BJ (cell line): ENCODE measurements at regions not wholly inside any gene's neighbourhood (a gene's known extent, or its start where the extent isn't known, plus 50 kb on each side); places are given as distances from the start of the nearest gene placed in this dataset.
A peak's percentile ranks its signal among the peaks of the same experiment; 100 is the strongest.

ENCODE experiments used
- CTCF ChIA-PET: fragments of 350-600 bp; formaldehyde crosslinking; extraction: SDS; loops from one replicate; lab custom pipeline; 2021; ENCODE audit warnings: antibody characterized with exemption, inconsistent platforms; lab: Yijun Ruan, JAX
- POLR2A ChIA-PET: fragments of 300-600 bp; sonication (Branson Sonifier 250); formaldehyde crosslinking; extraction: SDS; loops from one replicate; lab custom pipeline; 2021; ENCODE audit warnings: antibody characterized with exemption; lab: Charles Lee
- DNase-seq: peaks from one replicate; pipeline ENCODE4 v3.0.0-alpha.2; 2011; ENCODE audit warnings: low read depth
- H3K27me3 ChIP-seq: 2 replicates; pipeline ENCODE4 v1.6.0; 2011; ENCODE audit warnings: low read length; ENCODE audit not compliant: control insufficient read depth, insufficient read depth
- H3K36me3 ChIP-seq: 2 replicates; pipeline ENCODE4 v1.5.1; 2011; ENCODE audit warnings: low read length; ENCODE audit not compliant: control insufficient read depth, insufficient read depth
- H3K4me3 ChIP-seq: 2 replicates; pipeline ENCODE4 v1.5.1; 2011; ENCODE audit warnings: low read depth, mild to moderate bottlenecking, control low read depth, low read length
- TF ChIP-seq, protein P1 (sequence below): IDR thresholded peaks from 2 replicates; pipeline ENCODE4 v1.5.1; 2011; ENCODE audit warnings: low read depth, mild to moderate bottlenecking, control low read depth, inconsistent platforms, low read length, moderate library complexity; ENCODE audit not compliant: insufficient read depth

DNA sequence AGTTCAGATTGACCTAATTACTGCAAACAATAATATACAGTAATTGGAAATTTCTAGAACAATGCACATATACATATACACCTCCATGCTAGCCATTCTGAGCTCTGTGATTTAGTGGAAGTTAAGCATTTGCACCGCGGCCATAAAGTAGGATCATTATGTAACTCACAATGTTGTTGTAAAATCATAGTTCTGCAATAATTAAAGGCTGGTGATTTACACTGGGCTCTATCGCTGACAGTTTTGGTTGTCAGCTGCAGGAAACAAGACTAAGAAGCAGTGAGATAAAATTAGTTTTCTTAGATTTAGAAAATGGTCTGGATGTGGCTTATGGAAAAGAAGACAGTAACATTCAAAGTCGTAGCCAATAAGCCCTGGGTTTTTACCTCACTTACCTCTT, 776.3 kb downstream of the TMEM121 start:
- DNase-seq = no peak
- CTCF ChIA-PET = no interaction called here
- TF ChIP-seq, protein P1, sequence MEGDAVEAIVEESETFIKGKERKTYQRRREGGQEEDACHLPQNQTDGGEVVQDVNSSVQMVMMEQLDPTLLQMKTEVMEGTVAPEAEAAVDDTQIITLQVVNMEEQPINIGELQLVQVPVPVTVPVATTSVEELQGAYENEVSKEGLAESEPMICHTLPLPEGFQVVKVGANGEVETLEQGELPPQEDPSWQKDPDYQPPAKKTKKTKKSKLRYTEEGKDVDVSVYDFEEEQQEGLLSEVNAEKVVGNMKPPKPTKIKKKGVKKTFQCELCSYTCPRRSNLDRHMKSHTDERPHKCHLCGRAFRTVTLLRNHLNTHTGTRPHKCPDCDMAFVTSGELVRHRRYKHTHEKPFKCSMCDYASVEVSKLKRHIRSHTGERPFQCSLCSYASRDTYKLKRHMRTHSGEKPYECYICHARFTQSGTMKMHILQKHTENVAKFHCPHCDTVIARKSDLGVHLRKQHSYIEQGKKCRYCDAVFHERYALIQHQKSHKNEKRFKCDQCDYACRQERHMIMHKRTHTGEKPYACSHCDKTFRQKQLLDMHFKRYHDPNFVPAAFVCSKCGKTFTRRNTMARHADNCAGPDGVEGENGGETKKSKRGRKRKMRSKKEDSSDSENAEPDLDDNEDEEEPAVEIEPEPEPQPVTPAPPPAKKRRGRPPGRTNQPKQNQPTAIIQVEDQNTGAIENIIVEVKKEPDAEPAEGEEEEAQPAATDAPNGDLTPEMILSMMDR = no peak
- no peak overlapping the region for H3K4me3 ChIP-seq
- no peaks in the 10 kb centered on the region for H3K36me3 ChIP-seq
- POLR2A ChIA-PET = no interaction called here
- no peaks in the 10 kb centered on the region for H3K27me3 ChIP-seq

DNA sequence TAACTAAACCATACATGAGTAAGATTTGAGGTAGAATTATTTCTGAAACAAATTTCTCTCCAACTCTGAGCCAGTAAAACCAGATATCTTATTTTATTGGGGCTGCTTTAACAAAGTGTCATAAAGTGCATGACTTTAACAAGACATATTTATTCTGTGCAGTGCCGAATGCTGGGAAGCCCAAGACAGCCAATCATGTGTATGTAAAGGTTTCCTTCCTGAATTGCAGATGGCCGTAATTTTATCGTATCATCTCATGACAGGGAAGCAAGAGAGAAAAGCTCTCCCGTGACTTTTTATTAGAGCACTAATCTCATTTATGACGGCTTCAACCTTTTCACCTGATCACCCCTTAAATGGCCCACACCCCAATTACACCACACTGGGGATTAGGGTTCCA, 777.9 kb downstream of the TMEM121 start:
- DNase-seq = no peak
- TF ChIP-seq, protein P1 = no peak
- Histone ChIP-seq H3K27me3 (no peaks in the 10 kb centered on the region), H3K36me3 (no peaks in the 10 kb centered on the region), H3K4me3 (no peak overlapping the region)
- CTCF ChIA-PET = no interaction called here
- POLR2A ChIA-PET = no interaction called here

DNA sequence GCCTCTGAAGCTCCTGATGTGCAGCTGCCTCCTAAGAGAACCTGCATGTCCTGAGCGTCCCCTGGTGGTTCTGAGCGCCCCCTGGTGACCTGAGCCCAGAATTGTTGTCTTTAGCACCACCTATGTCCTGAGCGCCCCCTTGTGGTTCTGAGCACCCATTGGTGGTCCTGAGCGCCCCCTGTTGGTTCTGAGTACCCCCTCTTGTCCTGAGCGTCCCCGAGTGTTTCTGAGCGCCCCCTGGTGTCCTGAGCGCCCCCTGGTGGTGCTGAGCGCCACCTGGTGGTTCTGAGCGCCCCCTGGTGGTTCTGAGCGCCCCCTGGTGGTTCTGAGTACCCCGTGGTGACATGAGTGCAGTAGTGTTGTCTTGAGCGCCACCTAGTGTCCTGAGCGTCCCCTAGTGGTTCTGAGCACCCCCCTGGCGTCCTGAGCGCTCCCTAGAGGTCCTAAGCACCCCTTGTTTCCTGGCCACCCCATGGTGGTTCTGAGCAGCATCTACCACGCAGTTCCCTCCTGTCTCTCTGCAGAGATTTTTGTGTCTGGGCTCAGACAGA, 782.5 kb downstream of the TMEM121 start:
- CTCF ChIA-PET = interaction anchor here (1.0 kb wide), 1 partner anchor 11 kb away, joined by 3 read pairs; no protein-coding TSS in a partner anchor
- Histone ChIP-seq H3K27me3 (no peaks in the 10 kb centered on the region), H3K4me3 (no peak overlapping the region), H3K36me3 (no peaks in the 10 kb centered on the region)
- DNase-seq = no peak
- POLR2A ChIA-PET = no interaction called here
- TF ChIP-seq, protein P1 = peak; percentile 15; the same call in 1 of the 2 replicates

DNA sequence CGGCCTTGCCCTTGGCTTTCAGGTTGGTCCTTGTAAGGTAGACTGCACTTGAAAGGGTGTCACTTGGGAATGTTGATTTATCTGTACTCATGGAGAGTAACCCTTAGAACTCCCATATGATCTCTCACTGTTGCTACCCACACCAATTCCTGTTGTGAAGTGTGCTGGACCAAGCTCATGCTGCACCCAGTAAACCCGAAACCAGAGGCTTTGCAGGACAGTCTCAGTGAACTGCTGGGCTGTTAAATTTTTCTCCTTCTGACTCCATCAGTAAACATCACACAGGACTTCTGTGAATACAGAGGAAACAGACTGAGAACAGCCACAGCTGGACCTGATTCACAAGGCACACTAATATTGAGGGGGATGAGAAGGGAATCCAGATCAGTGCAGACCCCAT, 783.0 kb downstream of the TMEM121 start:
- TF ChIP-seq, protein P1 = no peak
- no peak for DNase-seq
- Histone ChIP-seq H3K27me3 (no peaks in the 10 kb centered on the region), H3K4me3 (no peak overlapping the region), H3K36me3 (no peaks in the 10 kb centered on the region)
- ChIA-PET POLR2A (no interaction called here), CTCF (interaction anchor here (1.0 kb wide), 1 partner anchor 10 kb away, joined by 3 read pairs; no protein-coding TSS in a partner anchor)

DNA sequence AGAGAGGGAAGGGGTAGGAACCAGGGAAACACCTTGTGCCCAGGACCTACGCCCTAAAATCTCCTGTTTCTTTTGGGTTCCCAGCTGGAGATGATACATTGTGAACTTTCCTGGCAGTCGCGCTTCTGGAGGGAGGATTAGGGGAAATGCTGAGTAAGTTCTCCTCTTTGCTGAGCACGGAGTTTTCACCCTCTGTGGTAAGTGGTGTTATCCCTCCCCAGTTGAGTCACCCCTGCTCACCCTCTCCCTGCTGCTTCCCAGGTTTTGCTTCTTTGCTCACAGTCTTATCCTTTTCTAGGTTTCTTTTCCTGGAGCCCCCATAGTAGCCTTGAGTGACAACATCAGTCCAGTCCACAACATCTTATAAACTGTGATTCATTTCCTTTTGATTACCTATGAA, 789.1 kb downstream of the TMEM121 start:
- DNase-seq = no peak
- ChIA-PET POLR2A (no interaction called here), CTCF (no interaction called here)

More for the DNA sequence above, 789.1 kb downstream of the TMEM121 start:
- TF ChIP-seq, protein P1 = no peak
- Histone ChIP-seq H3K4me3 (no peak overlapping the region), H3K27me3 (no peaks in the 10 kb centered on the region), H3K36me3 (no peaks in the 10 kb centered on the region)
